ENCODE measurements at regions not wholly inside any gene's neighbourhood (a gene's known extent, or its start where the extent isn't known, plus 50 kb on each side); places are given as distances from the start of the nearest gene placed in this dataset.
"Not testable (repeated sequence)": the region's sequence is repeated elsewhere in the genome, so short reads cannot be mapped to it uniquely, and the experiment has no call there.

DNA sequence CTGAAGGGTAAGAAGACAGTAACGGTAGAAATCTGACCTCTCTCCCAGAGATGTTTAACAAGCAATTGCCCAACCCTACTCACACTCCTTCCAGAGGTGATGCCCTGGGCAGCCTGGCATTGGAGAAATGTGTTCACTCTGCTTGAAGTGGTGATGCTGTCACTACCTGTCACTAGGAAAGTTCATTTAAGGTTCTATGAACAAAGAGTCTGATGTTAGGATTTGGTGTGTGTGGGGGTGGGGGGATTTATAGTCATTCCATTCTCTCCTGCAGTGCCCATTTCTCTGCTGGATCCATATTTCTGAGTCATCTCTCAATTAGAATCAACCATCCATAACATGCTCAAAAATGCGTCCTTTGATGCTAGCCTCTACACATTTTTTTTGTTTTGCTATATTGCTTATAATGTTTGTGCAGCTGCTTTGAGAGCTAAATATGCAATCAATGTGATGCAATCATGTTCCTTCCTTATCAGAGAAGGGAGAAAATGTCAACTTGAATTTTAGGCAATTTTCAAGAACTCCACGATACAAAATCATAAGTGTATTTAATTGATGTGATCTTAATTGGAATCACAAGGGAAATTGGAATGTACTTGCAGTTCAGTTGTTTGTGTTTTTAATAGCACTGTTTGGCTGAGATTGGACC lies 173.9 kb downstream of the DUSP10 start:
- DNase-seq (ENCODE audit: low read depth in 2 of 2): no peak

DNA sequence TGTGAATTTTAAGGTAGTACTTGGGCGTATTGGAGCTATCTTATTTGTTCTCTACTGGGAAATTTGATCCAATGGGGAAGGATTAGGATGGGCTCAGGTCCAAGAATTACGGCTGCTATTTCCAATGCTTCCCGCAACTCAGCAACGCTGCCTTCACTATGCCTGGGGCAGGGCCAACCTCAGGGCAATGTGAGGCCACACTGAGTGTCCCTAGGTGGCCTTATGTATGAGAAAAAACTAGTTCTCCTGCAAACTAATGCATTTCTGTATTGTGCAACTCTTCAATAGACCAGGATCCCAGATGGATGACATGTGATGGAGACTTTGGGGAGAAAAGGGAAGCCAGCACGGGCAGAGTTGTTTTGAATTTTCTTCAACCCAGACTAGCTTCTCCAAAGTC lies 168.1 kb downstream of the DUSP10 start:
- DNase-seq (ENCODE audit: low read depth in 2 of 2): no peak

- DNase-seq (ENCODE audit: low read depth in 2 of 2): no peak
Observed at GRCh38 chr1:221574529-221574928, 167.4 kb downstream of the DUSP10 start.

- DNase-seq (ENCODE audit: low read depth in 2 of 2): no peak
Observed at GRCh38 chr1:221575605-221576004, 166.3 kb downstream of the DUSP10 start.

DNA sequence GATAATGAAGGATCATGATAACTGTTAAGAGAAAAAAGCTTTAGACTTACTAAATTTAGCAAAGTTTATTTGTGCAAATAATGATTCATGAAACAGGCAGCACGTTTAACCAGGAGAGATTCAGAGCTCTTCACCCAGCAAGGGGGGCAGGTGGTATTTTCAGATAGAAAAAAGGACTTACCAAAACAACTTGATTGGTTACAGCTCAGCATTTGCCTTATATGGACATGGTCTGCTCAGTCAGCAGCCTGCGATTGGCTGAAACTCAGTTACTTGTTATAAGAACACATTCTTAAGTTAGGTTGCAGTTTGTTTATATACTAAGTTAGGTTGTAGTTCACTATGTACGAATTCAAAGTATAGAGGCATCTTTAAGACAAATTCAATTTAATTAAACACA lies 165.6 kb downstream of the DUSP10 start:
- DNase-seq (ENCODE audit: low read depth in 2 of 2): peak; percentile 9 to 15

- DNase-seq (ENCODE audit: low read depth in 2 of 2): no peak
Observed at GRCh38 chr1:221583465-221583864, 158.4 kb downstream of the DUSP10 start.

DNA sequence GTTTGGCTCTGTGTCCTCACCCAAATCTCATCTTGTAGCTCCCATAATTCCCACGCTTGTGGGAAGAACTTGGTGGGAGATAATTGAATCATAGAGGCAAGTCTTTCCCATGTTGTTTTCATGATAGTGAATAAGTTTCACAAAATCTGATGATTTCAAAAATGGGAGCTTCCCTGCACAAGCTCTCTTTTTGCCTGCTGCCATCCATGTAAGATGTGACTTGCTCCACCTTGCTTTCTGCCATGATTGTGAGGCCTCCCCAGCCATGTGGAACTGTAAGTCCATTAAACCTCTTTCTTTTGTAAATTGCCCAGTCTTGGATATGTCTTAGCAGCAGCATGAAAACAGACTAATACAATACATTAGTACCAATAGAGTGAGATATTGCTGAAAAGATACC lies 154.9 kb downstream of the DUSP10 start:
- DNase-seq (ENCODE audit: low read depth in 2 of 2): not testable (repeated sequence)

DNA sequence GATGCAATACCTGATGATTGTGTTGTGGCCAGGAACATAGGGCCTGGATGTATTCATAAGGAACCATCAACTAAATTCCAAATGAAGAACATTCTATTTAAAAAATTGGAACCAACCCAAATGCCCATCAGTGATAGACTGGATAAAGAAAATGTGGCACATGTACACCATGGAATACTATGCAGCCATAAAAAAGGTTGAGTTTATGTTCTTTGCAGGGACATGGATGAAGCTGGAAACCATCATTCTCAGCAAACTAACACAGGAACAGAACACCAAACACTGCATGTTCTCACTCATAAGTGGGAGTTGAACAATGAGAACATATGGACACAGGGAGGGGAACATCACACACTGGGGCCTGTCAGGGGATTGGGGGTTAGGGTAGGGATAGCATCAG lies 150.6 kb downstream of the DUSP10 start:
- DNase-seq (ENCODE audit: low read depth in 2 of 2): not testable (repeated sequence)

DNA sequence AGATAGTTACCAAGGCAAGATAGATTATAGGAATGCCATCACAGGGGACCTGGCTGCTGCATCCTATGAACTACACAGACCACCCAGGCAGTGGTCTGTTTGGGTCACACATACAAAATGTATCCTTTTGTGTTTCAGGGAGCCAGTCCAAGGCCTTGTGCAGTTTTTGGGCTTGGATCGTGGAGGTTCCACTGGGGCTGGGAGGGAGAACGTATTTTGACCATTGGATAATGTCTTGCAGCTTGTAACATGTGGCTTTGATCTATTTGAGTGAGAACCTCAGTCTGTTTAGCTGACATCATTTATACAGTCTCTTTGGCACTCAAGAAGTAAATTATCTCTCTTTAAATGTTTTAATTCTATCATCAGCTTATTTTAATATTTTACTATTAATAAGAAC lies 147.3 kb downstream of the DUSP10 start:
- no peak for DNase-seq (ENCODE audit: low read depth in 2 of 2)

DNA sequence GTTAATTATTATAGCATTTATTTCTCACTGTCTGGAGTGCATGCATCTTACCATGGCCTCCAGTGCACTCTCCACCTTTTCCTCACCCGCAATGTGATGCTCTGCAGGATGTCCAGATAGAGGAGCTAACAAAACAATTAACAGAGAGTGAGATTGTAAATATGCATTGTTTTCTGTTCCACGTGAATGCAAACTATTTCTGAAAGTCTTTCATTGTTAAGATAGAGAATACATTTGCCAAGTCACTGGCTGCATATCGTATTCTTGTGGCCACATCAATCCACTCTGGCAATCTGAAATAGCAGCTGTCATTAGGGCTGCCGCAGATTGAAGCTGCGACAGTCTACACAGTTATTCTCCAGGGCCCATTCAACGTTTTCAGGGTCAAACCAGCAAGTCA lies 143.8 kb downstream of the DUSP10 start:
- DNase-seq (ENCODE audit: low read depth in 2 of 2): no peak

GRCh38 chr1:221601166-221601565 lies 140.7 kb downstream of the DUSP10 start:
- DNase-seq (ENCODE audit: low read depth in 2 of 2): no peak

DNA sequence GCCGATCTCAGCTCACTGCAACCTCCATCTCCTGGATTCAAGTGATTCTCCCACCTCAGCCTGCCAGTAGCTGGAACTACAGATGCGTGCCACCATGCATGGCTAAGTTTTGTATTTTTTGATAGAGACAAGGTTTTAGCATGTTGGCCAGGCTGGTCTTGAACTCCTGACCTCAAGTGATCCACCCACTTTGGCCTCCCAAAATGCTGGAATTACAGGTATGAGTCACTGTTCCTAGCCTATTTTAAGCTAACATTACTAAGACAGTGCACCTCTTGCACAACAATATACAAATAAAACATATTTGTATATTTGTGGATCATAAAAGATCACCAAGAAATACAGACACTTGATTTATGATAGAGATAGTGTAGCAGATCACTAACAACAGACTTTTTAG lies 139.1 kb downstream of the DUSP10 start:
- no peak for DNase-seq (ENCODE audit: low read depth in 2 of 2)

- DNase-seq (ENCODE audit: low read depth in 2 of 2): not testable (repeated sequence)
Observed at GRCh38 chr1:221604390-221604789, 137.5 kb downstream of the DUSP10 start.

- DNase-seq (ENCODE audit: low read depth in 2 of 2): no peak
Observed at GRCh38 chr1:221604948-221605347, 136.9 kb downstream of the DUSP10 start.

- DNase-seq (ENCODE audit: low read depth in 2 of 2): no peak
Observed at GRCh38 chr1:221605569-221605968, 136.3 kb downstream of the DUSP10 start.

GRCh38 chr1:221606256-221606655 lies 135.6 kb downstream of the DUSP10 start:
- no peak for DNase-seq (ENCODE audit: low read depth in 2 of 2)

- DNase-seq (ENCODE audit: low read depth in 2 of 2): no peak
Observed at GRCh38 chr1:221608835-221609320, 133.0 kb downstream of the DUSP10 start.

DNA sequence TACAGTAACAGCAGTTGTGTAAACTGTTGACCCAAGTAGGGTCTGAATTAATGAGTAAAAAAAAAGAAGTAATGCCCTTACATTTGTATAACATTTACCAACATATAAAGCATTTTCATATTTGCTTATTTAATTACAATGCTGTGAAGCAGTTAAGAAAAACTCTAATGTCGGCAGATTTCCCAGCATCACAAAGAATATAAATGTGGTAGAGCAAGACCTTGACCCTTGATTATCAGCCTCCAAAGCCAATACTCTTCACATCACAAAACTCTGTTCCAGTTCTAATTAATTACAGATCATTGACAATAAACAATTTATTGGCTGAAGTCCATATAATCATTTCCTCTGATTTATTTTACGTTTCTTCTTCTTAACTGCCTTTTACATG lies 130.2 kb downstream of the DUSP10 start:
- DNase-seq (ENCODE audit: low read depth in 2 of 2): no peak

GRCh38 chr1:221612047-221612777 lies 129.7 kb downstream of the DUSP10 start:
- peak; percentile 53 to 54 for DNase-seq (ENCODE audit: low read depth in 2 of 2)

GRCh38 chr1:221620437-221621384 lies 121.2 kb downstream of the DUSP10 start:
- peak in 1 of 2 experiments; percentile 19 for DNase-seq (ENCODE audit: low read depth in 2 of 2)

- no peak for DNase-seq (ENCODE audit: low read depth in 2 of 2)
Observed at GRCh38 chr1:221621683-221622082, 120.2 kb downstream of the DUSP10 start.

DNA sequence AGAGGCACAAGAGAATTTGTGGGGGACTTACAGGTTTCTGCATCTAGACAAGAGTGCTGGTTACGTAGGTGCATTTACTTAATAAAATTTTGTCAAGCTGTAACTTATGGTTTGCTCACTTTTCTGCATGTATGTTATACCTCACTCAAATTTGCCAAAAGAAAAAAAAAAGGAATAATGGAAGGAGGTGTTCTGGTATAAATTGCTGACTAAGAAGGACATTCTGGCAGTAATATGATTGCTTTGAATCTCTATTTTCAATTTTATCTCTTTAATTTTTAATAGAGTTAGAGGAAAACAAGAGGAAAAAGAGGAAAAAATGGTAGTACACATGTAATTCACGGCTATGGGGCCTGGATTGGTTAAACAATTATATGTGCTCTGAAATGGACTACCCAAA lies 119.5 kb downstream of the DUSP10 start:
- DNase-seq (ENCODE audit: low read depth in 2 of 2): no peak

All from fibroblast of skin of left biceps (primary cell).